Effector CD8-positive, alpha-beta T cell (primary cell): ENCODE measurements at regions not wholly inside any gene's neighbourhood (a gene's known extent, or its start where the extent isn't known, plus 50 kb on each side); places are given as distances from the start of the nearest gene placed in this dataset.
"Not testable (repeated sequence)": the region's sequence is repeated elsewhere in the genome, so short reads cannot be mapped to it uniquely, and the experiment has no call there.

Experiments used
- DNase-seq: peaks from one replicate; lab custom pipeline; 2025; lab: John Stamatoyannopoulos, UW

DNA sequence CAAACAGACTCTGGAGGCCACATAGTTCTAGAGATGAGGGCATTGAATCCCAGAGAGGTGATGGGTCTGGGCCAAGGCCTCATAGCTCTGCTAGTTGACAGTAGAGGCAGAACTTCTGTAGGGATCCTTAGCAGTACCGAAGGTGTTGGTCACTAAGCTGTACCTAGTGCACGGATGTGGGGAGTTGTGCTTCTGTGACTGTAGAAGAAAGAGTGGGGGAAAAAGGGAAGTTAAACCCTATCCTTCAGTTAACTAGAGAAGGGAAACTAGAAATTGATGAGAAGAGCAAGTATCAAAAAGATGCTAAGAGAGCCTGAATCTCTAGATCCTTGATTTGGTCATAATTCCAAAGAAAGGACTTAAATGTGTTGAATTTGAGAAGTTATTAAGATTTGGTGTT is 186.7 kb downstream of the NFKBIZ start:
- DNase-seq = no peak

DNA sequence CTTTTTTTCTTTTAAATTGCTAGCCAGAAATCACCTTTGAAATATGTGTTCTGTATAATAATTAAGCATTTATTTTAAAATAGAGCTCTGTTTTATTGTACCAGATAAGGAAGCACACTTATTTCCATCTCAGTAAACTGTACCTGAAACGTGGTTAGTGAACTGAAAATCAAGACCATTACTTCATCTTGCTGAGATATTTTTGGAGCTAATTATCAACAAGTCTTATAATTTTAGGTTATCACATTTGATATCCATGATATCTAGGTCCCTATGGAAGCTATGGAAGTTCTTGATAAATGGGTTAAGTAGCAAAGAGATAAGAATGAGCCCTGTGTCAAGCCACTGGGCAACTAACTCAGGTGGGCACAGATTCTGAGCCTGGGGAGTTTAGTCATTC is 187.2 kb downstream of the NFKBIZ start:
- DNase-seq = no peak

DNA sequence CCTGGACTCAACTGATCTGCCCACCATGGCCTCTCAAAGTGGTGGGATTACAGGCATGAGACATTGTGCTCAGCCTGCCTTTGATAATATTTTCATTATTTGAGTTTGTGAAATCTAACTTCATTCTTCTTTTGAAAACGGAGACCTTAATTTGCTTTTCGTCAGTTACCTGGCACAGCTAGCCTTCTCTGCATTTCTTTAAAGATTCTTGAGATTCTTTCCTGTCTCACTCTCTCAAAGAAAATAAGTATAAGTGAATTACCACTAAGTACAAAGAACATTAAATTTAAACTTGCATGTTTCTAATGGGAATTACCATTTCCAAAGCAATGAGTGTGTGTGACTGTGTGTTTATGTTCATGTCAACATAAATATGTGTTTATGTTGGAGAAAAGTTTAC is 187.9 kb downstream of the NFKBIZ start:
- DNase-seq = no peak

DNA sequence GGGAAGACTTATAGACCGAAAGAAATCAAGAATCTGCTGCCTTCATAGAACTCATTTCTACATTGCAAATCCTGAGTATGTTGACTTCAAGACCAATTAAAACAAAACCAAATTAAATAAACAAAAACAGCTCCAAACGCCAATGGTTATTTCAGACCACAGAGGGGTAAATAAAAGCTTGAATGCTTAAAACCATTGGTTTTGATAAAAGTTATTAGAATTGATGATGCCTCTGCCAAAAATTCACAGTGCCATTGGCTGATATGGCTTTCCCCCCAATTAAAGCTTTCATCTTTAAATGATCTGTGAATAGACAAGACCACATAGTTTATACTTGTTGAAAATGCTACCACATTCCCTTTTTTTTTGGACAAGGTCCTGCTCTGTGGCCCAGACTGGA is 188.5 kb downstream of the NFKBIZ start:
- no peak for DNase-seq

DNA sequence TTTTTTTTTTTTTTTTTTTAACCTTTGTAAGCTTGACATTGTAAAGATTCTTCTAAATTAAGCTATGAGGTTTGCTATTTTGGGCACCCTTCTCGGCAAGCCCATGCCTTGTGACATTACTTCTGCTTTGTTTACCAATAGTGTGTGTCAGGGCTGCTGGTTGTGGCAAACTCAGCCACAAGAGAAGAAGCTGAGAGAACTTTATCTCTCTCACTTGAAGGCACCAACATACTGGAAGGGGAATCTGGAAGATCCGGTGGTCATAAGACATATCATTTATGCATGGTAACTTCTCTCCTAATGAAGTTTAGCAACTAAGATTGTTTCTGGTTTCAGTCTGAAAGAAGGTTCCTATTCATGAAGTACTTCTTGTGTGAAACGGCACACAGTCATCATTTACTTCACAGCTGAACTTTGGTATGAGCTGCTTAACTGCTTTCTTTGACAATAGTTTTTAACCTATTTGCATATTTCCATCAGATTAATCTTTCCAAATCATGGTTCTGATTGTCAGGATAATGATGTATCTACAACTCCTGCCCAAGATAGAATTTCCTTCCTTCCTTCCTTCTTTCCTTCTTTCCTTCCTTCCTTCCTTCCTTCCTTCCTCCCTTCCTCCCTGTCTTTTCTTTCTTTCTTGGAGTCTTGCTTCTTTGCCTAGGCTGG is 189.3 kb downstream of the NFKBIZ start:
- DNase-seq = no peak

DNA sequence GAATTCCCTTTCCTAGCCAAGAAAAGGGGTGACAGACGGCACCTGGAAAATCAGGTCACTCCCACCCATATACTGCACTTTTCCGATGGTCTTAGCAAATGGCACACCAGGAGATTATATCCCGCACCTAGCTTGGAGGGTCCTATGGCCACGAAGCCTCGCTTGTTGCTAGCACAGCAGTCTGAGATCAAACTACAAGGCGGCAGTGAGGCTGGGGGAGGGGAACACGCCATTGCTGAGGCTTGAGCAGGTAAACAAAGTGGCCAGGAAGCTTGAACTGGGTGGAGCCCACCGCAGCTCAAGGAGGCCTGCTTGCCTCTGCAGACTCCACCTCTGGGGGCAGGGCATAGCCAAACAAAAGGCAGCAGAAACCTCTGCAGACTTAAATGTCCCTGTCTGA is 190.8 kb downstream of the NFKBIZ start:
- DNase-seq = not testable (repeated sequence)

DNA sequence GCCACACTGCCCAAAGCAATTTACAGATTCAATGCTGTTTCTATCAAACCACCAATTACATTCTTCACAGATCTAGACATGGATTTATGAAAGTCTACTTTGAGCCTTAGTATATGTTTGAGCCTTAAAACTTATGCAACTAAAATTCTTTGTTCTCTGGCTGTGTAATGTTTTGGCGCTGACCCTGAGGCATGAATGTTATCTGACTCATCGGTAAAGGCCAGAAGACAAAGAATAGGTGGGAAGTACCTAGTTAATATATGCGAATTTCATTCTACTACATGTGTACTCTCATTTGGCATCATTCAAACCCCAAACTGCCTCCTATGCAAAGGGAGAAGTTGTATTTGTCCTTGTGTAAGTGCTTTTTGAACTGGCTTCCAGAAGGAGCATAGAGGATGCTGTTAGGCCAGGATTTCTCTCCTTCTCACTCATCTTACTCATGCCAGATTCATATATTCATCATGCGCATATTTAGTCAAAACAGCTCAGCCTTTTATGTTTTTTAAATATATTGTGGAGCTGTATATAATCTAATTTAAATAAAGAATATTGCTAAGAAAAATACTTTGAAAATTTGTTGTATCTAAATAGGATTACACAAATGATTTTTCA is 204.2 kb downstream of the NFKBIZ start:
- no peak for DNase-seq

DNA sequence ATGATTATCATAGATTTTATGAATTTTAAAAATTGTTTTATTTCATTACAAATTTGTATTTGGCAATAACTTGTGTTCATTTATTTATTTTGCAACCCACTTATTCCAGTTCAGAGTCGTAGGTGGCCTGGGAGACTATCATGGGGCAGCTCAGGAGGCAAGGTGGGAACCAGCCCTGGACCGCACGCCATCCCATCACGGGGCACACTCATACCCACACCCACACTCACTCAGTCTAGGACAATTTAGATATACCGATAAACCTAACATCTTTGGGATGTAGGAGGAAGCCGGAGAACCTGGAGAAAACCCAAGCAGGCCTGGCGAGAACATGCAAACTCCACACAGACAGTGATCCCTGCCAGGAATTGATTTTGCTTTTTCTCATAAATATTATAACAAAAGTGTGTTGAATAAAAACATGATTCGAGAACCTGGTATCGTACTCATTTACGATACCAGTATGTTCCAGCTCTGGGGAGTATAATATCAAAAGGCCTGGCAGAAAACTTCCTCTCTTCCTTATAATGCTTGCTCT is 205.3 kb downstream of the NFKBIZ start:
- no peak for DNase-seq

DNA sequence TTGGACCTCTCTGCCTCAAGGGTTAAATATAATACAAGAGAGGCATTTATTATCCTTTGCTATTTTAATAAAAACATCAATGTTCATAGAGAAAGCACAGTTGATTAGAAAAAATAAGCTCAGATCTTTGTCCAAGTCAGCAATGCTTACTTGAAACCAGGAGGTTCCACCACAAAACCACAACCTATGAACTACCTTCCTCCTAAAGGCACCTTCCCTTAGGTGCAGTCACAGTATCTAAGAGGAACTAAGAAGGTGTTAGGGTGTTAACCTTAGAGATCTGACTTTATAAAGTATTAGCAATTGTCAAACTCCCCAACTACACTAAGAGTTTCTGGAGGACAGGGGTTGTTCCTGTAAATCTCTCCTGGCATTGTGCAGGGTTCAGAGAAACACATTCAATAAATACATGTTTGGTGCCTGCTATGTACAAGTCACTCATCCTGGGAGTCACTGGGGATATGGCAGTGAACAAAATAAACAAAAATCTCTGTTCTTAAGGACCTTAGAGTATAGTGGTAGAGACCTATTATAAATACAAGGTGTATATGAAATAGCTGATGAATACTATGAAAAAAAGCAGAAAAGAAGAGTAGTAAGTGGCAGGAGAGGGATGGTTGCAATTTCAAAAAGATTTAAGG is 208.6 kb downstream of the NFKBIZ start:
- no peak for DNase-seq

DNA sequence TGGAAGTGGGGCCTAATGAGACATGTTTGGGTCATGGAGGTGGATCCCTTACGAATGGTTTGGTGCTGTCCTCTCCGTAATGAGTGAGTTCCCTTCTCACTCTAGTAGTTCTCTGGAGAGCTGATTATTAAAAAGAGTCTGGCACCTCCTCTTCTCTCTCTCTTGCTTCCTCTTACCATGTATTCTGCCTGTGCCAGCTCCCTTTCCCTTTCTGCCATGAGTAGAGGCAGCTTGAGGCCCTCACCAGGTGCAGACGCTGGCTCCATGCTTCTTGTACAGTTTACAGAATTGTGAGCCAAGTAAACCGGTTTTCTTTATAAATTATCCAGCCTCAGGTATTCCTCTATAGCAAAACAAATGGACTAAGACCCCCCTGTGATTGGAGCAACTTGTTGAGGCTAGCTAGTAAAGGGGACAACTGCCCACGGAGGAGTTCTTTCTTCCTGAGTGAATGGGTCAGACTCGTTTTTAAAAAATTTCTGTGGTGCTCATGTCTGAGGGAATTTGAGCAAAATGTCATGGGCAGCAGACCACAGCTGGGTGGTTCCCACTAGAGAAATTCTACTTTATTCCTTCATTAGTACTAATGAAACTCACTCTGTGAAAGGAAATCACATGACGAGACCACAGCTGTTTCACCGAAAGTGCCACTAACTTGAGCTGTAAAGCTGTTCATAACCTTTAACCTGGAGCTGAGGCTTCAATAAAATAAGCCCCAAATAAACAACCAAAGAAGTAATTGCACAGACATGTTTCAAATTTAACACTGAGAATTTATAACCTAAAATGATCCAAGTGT is 210.0 kb downstream of the NFKBIZ start:
- DNase-seq = no peak

DNA sequence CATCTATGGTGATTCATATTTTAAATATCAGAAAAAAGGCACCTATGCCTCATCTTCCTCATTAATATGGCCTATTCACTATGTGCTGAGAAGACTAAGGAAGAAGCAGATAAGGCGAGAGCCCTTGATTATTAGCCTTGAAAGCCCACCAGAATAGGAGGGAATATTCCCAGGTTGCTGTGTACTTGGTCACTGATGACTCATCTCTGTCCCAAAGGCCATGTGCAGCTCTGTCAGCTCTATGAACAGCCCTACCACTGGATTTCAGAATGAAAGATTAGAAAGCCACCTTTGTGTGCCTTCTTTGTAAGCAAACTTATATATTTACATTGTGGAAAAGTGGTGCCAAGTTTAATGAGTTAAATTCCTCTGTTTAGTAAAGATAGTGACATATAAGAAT is 211.5 kb downstream of the NFKBIZ start:
- DNase-seq = no peak

DNA sequence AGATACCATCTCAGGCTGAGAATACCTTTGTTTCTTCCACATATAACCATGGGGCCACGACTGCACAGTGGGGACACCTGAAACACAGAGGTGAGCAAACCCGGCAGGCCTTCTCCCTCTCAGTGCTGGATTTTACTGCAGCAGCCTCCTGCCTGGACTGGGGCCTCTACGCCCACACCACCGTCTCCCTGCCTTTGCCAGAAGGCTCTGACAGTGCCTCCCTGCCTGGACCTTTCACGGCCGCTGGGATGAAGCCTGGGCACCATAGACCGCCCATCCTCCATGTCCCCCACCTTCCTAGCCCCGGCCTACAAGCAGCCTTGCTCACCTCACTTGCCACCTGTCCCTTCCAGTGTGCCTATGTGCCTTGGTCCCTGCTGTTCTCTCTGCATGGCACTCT is 214.3 kb downstream of the NFKBIZ start:
- no peak for DNase-seq

DNA sequence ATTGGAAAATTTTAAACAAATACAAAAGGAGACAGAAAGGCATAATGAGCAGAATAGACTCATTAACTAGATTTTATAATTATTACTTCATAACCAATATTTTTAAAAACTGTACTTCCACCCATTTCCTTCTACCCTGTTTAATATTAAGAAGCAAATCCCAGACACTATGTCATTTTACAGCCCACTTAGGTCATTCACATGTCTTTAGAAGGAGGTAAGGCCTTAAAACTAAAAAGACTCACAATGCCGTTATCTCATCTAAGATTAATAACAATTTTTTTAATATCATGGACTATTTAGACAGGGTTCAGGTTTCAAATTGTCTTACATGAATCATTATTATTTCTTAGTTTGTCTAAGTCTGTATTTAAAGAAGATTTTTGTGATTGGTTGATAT is 217.2 kb downstream of the NFKBIZ start:
- no peak for DNase-seq

DNA sequence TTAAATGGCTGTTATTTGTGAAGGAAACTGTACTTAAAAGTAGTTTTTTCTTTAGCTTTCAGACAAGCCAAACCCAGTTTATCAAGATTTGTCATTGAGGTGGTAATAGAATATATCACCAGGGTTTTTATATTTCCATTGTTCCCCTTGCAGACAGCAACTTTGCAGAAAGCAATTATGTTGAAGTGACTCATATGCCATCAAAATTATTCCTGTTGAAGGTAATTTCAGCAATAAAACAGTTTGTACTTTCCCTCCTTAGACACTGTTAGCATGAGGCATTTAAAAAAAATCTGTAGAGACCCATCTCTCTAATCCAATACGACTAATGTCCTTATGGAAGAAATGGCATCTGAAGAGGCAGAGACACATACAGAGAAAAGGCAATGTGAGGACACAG is 219.0 kb downstream of the NFKBIZ start:
- DNase-seq = no peak

DNA sequence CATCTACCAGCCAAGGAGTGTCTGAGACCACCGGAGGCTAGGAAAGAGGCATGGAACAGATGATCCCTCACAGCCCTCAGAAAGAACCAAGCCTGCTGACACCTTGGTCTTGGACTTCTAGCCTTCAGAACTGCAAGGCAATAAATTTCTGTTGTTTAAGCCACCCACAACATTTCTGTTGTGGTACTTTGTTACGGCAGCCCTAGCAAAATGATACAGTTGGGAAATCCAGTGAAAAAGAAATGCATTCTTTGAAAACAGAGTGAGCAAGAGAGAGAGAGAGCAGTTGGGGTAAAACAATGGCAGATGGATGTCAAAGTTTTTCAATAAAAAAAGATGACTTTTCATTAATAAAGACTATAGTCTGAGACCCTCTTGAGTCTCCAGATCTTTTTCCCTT is 219.4 kb downstream of the NFKBIZ start:
- DNase-seq = no peak

DNA sequence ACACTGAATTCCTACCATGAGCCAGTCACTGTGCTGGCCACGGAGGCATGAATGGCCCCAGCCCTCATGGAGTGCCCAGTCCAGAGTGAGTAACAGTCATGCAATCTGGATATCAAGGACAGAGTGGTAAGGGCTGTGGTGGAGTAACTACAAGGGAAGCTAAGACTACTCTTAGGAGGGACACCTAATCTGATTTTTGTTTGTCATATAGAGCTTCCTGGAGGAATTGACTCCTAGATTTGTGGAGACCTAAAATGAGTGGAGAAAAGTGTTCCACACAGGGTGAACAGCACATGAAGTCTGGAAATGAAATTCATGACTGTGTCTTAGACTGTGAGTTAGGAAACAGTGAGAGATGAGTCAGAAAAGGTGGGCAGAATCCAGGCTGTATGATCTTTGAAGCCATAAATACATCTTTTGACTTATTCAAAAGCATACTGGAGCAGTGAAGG is 219.9 kb downstream of the NFKBIZ start:
- no peak for DNase-seq

DNA sequence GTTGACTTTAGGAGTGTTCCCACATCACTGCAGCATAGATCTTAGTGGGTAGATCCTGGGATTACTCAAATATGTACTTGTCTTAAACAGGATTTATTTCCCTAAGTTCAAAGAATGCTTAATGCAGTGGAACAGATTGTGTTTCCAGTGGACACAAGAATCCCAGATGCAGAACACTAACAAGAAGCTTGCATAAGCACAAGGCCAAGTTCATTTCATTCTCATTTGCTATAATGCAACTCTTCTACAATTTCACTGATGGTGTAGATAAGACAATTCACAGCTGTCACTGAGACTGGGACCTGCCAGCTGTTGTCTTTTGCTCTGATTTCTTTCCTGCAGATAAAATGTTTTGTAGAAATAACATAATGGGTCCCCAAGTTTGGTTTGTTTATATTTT is 225.6 kb downstream of the NFKBIZ start:
- DNase-seq = no peak

DNA sequence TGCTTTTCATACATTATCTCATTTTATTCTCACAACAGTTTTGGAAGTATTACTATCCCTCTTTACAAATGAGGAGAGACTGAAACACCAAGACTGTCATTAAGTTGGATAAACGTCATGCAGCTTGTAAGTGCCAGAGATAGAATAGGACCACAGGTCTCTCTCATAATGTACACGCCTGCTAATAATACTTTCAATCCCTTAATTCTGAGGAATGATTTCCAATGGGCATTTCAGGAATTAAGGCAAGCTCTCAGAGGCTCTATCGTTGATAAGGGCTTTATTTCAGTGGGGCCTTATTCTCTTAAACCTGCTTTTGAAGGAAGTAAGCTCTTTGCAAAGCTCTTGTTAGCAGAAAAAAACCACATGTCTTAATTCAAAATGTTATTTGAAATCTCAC is 229.1 kb downstream of the NFKBIZ start:
- no peak for DNase-seq

DNA sequence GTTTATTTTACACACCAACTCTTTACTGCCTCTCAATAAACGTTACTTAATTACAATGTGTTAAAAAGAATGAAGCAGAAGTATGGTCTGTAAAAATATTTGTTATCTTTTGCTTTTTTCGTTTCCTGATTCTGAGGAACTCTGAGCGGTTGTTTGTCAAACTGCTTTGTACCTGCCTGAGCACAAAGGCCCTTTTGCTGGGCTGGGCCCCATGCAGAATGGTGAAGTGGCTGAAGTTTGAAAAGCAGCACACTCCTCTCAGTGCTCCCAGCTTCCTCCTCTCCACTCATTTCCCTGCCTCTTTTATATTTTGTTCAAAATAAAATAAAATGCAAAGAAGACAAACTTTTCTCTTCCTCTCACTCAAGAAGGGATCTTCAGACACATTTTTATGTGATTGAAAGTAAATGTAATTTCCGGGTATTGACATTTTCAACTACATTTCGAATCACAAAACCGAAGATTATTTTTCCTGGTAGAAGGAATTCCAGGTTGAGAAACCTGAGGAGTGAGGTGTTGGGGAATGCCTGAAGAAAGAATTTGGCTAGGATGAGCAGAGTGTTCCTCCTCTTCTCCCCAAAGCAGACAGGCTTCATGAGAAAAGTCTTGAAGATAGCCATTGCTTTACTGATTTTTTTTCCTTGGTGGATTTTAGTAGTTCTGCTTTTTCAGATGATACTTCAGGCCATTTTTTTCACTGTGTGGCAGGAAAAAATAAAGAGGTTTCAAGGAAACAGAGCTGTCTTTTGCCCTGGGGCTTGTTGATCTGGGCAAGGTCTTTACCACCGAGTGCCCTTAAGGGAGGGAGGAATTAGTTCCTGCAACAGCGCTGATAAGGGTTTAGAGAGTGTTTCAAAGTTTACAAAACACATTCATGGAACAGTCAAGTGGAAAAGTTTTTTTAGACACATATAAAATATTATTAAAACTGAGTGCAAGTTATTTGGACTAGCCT is 229.8 kb downstream of the NFKBIZ start:
- DNase-seq = no peak

DNA sequence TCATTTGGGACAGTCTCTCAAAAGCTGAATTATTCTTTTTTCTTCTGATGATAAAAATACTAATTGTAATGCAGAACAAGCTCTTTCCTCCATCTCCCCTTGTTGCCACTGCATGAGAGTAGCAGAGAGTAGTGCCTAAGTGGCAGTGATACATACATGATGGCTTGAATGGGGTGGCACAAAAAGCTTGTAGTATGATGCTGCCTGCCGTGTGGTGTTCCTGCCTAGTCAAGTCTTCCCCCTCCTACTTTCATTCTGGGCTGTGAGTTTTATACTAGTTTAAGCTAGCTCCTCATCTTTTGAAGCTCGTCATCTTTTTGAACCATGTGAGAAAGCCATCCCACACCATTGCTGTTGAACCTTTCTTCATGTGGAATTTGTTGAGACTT is 230.5 kb downstream of the NFKBIZ start:
- no peak for DNase-seq

DNA sequence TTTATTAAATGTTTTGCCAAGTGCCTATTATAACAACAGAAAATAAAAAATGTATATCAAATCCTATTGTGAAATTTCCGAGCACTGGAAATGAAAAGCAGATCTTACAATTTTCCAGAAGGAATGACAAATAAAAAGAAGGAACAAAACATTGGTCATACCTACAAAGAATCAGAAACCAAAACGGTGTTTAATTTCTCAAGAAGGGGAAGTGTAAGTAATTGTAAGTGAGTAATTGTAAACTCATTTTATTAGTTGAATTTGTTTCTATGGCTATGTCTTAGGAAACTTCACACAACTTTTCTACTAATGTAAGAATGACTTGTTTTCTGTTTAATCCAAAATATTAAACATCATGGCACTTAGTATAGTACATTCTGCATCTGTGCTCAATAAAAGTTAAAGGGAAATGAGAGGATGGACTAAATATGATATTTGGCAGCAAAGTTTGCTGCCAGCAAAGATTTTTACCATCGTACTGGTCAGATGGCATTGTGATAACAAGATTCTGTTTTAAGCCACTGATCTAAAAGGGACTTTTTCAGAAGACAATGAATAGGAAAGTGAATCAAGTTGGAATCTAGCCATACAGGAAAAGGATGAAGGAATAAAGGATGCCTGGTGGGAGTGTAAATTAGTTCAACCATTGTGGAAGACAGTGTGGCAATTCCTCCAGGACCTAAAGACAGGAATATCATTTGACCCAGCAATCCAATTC is 232.4 kb downstream of the NFKBIZ start:
- DNase-seq = no peak
